Retinal pigment epithelial cell (primary cell): ENCODE measurements at regions not wholly inside any gene's neighbourhood (a gene's known extent, or its start where the extent isn't known, plus 50 kb on each side); places are given as distances from the start of the nearest gene placed in this dataset.

ENCODE experiments used
- DNase-seq: peaks from one replicate; pipeline ENCODE4 v3.0.0-alpha.2; 2010; ENCODE audit warnings: low read depth
- H3K4me3 ChIP-seq: 2 replicates; pipeline ENCODE4 v1.5.1; 2011; ENCODE audit warnings: mild to moderate bottlenecking, low read length, control low read depth, moderate library complexity
- CTCF ChIP-seq: conservative IDR thresholded peaks from 2 replicates; pipeline ENCODE4 v1.5.1; 2011; ENCODE audit warnings: low read depth, low read length, control low read depth, inconsistent platforms

DNA sequence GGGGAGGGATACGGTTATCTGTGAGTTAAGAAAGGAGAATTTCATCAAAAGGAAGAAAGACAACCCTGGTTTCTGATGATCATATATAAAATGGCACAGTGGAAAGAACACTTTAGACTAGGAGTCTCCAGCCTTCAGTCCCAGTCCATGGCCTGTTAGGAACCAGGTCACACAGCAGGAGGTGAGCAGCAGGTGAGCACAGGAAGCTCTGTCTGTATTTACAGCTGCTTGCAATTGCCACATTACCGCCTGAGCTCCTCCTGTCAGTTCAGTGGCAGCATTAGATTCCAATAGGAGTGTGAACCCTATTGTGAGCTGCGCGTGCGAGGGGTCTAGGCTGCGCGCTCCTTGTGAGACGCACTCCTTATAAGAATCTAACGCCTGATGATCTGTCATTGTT lies 137.9 kb downstream of the BTG1 start:
- no peak for DNase-seq
- no peak overlapping the region for H3K4me3 ChIP-seq
- no peak for TF ChIP-seq CTCF

- no peak for DNase-seq
- no peak overlapping the region for H3K4me3 ChIP-seq
- no peak for TF ChIP-seq CTCF
Observed at GRCh38 chr12:92003701-92004100, 141.9 kb downstream of the BTG1 start.

DNA sequence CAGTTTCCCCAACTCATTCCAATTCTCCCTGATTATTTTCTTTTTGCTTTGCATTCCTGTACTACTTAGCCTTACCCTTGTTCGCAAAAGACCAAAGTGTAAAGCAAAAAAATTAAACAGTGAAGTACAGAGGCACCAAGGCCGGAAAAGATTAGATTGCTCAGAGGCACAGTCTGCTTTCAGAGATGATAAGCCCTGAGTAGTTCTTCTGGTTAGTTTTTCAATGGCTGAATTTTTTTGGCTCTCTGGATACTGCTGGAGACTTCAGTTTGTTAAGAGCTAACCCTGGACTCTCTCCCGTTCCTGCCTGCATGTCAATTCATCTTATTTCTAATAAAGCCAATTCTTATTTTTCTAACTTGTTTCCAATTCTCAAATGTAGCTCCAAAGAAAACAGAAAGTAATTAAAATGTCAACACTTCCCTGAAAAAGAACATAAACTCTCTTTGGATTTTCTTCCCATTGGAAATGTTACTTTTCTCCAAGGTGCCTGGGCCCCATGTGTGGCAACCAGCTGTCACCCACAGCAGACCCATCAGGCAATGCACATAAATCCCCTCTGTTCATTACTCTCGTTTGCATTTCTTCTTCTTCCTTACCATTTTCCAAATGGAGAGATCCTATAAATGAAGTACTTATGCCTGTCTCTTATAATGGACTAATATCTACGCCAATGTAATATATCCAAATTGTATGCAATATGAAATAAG lies 142.8 kb downstream of the BTG1 start:
- no peak for TF ChIP-seq CTCF

GRCh38 chr12:92002195-92002649 lies 143.4 kb downstream of the BTG1 start:
- no peak for TF ChIP-seq CTCF
- DNase-seq, result no peak
- H3K4me3 ChIP-seq, result no peak overlapping the region

More for the DNA sequence above, 142.8 kb downstream of the BTG1 start:
- H3K4me3 ChIP-seq, result no peak overlapping the region
- peak; percentile 40 for DNase-seq

DNA sequence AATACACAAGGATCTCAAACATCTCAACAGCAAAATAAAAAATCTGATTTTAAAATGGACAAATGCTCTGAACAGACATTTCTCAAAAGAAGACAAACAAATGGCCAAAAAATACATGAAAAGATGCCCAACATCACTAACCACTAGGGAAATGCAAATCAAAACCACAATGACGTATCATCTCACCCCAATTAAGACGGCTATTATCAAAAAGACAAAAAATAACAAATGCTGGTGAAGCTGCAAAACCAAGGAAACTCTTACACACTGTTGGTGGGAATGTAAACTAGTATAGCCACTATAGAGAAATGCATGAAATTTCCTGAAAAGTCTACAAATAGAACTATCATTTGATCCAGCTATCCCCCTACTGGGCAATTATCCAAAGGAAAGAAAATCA lies 145.0 kb downstream of the BTG1 start:
- no peak for DNase-seq
- H3K4me3 ChIP-seq, result no peak overlapping the region
- TF ChIP-seq CTCF, result no peak

DNA sequence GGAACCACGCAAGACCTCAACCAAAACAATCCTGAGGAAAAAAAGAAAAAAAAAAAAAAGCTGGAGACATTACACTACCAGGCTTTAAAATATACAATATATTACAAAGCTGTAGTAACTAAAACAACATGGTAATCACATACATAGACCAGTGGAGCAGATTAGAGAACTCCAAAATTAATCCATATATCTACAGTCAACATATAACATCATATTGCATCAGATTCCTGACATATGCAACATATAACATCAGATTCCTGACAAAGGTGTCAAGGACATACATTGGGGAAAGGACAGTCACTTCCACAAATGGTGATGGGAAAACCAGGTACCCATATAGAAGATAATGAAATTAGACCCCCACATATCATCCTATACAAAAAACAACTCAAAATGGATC lies 145.8 kb downstream of the BTG1 start:
- no peak for DNase-seq
- no peak overlapping the region for H3K4me3 ChIP-seq
- TF ChIP-seq CTCF, result no peak

DNA sequence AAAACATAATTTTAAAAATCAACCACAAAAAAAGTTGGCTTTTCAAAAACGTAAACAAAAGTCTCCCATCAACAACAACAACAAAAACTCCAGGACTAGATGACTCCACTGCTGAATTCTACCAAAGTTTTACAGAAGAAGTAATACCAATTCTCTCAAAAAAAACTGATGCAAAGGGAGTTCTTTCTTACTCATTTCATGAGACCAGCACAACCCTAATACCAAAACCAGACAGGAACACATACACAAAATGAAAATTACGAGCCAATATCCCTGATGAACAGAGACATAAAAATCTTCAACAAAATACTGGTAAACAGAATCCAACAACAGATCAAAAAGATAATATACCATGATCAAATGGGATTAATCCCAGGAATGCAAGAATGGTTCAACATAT lies 147.3 kb downstream of the BTG1 start:
- no peak for DNase-seq
- no peak for TF ChIP-seq CTCF
- no peak overlapping the region for H3K4me3 ChIP-seq
